HL-60 (cell line): ENCODE measurements at regions not wholly inside any gene's neighbourhood (a gene's known extent, or its start where the extent isn't known, plus 50 kb on each side); places are given as distances from the start of the nearest gene placed in this dataset.

Experiments
- DNase-seq, 2 experiments: peaks; one replicate each; pipeline ENCODE4 v3.0.0-alpha.2; 2010 to 2020; ENCODE audit warnings: low read depth in 1 of 2, low spot score in 1 of 2
- H3K27ac ChIP-seq: fragments of 250-450 bp; sonication (Bioruptor Pico); replicated peaks from 2 replicates; pipeline ENCODE4 v1.5.1; 2020; ENCODE audit warnings: mild to moderate bottlenecking, moderate library complexity
- H3K27me3 ChIP-seq: fragments of 250-450 bp; sonication (Bioruptor Pico); 2 replicates; pipeline ENCODE4 v1.5.1; 2021; ENCODE audit warnings: mild to moderate bottlenecking, moderate library complexity; ENCODE audit not compliant: insufficient read depth, poor library complexity, severe bottlenecking
- H3K4me3 ChIP-seq: replicated peaks from 2 replicates; pipeline ENCODE4 v1.5.1; 2011; ENCODE audit warnings: mild to moderate bottlenecking, control low read depth, low read length; ENCODE audit not compliant: insufficient read depth
- CTCF ChIP-seq: IDR thresholded peaks from one replicate; pipeline ENCODE4 v1.5.1; 2011; ENCODE audit warnings: low read length, control low read depth, inconsistent platforms; ENCODE audit not compliant: insufficient read depth
- GABPA ChIP-seq: IDR thresholded peaks from 2 replicates; pipeline ENCODE4 v1.6.1; 2012; ENCODE audit warnings: low read depth
- POLR2AphosphoS5 ChIP-seq: IDR thresholded peaks from 2 replicates; pipeline ENCODE4 v1.6.1; 2012; ENCODE audit warnings: low read depth
- REST ChIP-seq: IDR thresholded peaks from 2 replicates; pipeline ENCODE4 v1.6.1; 2012; ENCODE audit warnings: low read depth; ENCODE audit not compliant: insufficient replicate concordance
- SPI1 ChIP-seq: IDR thresholded peaks from 2 replicates; pipeline ENCODE4 v1.6.1; 2012; ENCODE audit warnings: low read depth, mild to moderate bottlenecking, borderline replicate concordance

GRCh38 chr1:191912517-191912916 is 245.7 kb upstream of the RGS18 start:
- H3K27ac ChIP-seq, result no peak overlapping the region
- no peak overlapping the region for H3K4me3 ChIP-seq
- no peaks in the 10 kb centered on the region for H3K27me3 ChIP-seq
- no peak for DNase-seq
- TF ChIP-seq CTCF (no peak), SPI1 (no peak), GABPA (no peak), REST (no peak), POLR2AphosphoS5 (no peak)

GRCh38 chr1:191913260-191913977 is 244.8 kb upstream of the RGS18 start:
- H3K4me3 ChIP-seq, result no peak overlapping the region
- H3K27me3 ChIP-seq, result no peaks in the 10 kb centered on the region
- no peak overlapping the region for H3K27ac ChIP-seq
- TF ChIP-seq CTCF (no peak), GABPA (no peak), REST (no peak), POLR2AphosphoS5 (no peak), SPI1 (no peak)
- DNase-seq, result no peak

- Histone ChIP-seq H3K4me3 (no peak overlapping the region), H3K27me3 (no peaks in the 10 kb centered on the region), H3K27ac (no peak overlapping the region)
- TF ChIP-seq POLR2AphosphoS5 (no peak), CTCF (no peak), SPI1 (no peak), REST (no peak), GABPA (no peak)
- DNase-seq, result no peak
Measured at GRCh38 chr1:191929383-191929782, 228.9 kb upstream of the RGS18 start.
